Fibroblast of lung (primary cell): ENCODE measurements at regions not wholly inside any gene's neighbourhood (a gene's known extent, or its start where the extent isn't known, plus 50 kb on each side); places are given as distances from the start of the nearest gene placed in this dataset.

Experiments
- DNase-seq, 2 donors: peaks; one replicate each; pipeline versions ENCODE4 v3.0.0 to v3.0.0-alpha.2; 2010; ENCODE audit warnings: low read depth in 2 of 2
- H2AFZ ChIP-seq: 2 replicates; pipeline ENCODE4 v1.5.1; 2012; ENCODE audit warnings: low read length, control low read depth, inconsistent platforms
- H3K27ac ChIP-seq: 2 replicates; pipeline ENCODE4 v1.5.1; 2011; ENCODE audit warnings: low read length, control low read depth; ENCODE audit not compliant: insufficient read depth
- H3K27me3 ChIP-seq: 2 replicates; pipeline ENCODE4 v1.5.1; 2011; ENCODE audit warnings: mild to moderate bottlenecking, low read length; ENCODE audit not compliant: control insufficient read depth, insufficient read depth
- H3K36me3 ChIP-seq: 2 replicates; pipeline ENCODE4 v1.5.1; 2011; ENCODE audit warnings: low read length; ENCODE audit not compliant: control insufficient read depth, insufficient read depth
- H3K4me1 ChIP-seq: 2 replicates; pipeline ENCODE4 v1.5.1; 2011; ENCODE audit warnings: low read length; ENCODE audit not compliant: control insufficient read depth, insufficient read depth; ENCODE audit errors: extremely low read depth
- H3K4me2 ChIP-seq: 2 replicates; pipeline ENCODE4 v1.5.1; 2011; ENCODE audit warnings: low read length, control low read depth; ENCODE audit not compliant: insufficient read depth; ENCODE audit errors: extremely low read depth
- H3K4me3 ChIP-seq, 4 experiments: fragments of 200-600 bp in 1 of 4; sonication (generic) in 1 of 4; replicated peaks in 1 of 4; 2 replicates each; pipeline ENCODE4 v1.5.1; 2011 to 2016; ENCODE audit warnings: low read length in 4 of 4, low read depth in 3 of 4, mild to moderate bottlenecking in 3 of 4, control low read depth in 2 of 4, inconsistent platforms in 1 of 4, mixed read lengths in 1 of 4; ENCODE audit not compliant: insufficient read depth in 1 of 4; ENCODE audit errors: control extremely low read depth in 1 of 4
- H3K79me2 ChIP-seq: 2 replicates; pipeline ENCODE4 v1.5.1; 2012; ENCODE audit warnings: mild to moderate bottlenecking, low read length, inconsistent platforms; ENCODE audit not compliant: control insufficient read depth, insufficient read depth
- H3K9ac ChIP-seq: 2 replicates; pipeline ENCODE4 v1.5.1; 2011; ENCODE audit warnings: mild to moderate bottlenecking, low read length, control low read depth; ENCODE audit not compliant: insufficient read depth
- H3K9me3 ChIP-seq: 2 replicates; pipeline ENCODE4 v1.5.1; 2012; ENCODE audit warnings: low read depth, low read length; ENCODE audit not compliant: control insufficient read depth, insufficient read depth
- H4K20me1 ChIP-seq: 2 replicates; pipeline ENCODE4 v1.5.1; 2011; ENCODE audit warnings: low read length; ENCODE audit not compliant: control insufficient read depth, insufficient read depth; ENCODE audit errors: extremely low read depth
- CTCF ChIP-seq, 2 donors: IDR thresholded peaks in 1 of 2; conservative IDR thresholded peaks in 1 of 2; 1 replicate in 1 of 2; 2 replicates in 1 of 2; pipeline ENCODE4 v1.5.1; 2011 to 2012; ENCODE audit warnings: low read length in 2 of 2, control low read depth in 1 of 2, inconsistent platforms in 1 of 2, low read depth in 1 of 2, mild to moderate bottlenecking in 1 of 2
- EZH2 ChIP-seq: IDR thresholded peaks from 2 replicates; pipeline ENCODE4 v1.5.1; 2012; ENCODE audit warnings: low read length, control low read depth, mild to moderate bottlenecking; ENCODE audit errors: missing control alignments

DNA sequence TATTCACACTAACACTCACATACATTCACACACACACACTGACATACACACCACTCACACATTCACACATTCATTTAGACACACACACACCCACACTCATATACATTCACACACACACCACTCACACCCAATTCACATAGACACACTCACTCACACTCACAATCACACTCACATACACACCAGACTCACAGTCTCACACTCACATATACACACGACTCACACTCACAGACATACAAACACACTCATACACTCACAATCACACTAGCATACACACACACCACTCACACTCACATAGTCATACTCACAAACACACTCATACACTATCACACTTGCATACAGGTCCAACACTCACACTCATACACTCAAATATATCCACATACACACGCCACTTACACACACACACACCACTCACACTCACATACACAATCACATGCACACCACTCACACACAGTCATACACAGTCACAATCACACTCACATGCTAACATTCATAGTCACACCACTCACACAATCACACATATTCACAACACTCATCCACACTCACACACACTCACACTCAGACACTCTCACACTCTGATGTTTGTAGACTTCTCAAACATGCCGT lies 312.6 kb downstream of the SFMBT2 start:
- H3K4me1 ChIP-seq = no peaks in the 10 kb centered on the region
- TF ChIP-seq CTCF (conservative IDR thresholded peaks at IDR 0.05 in 1 of 2, IDR thresholded peaks at IDR 0.05 in 1 of 2; ENCODE audit: low read depth in 1 of 2, low read length in 2 of 2) (no peak), EZH2 (no peak)
- no peak for DNase-seq
- no peaks in the 10 kb centered on the region for H3K36me3 ChIP-seq
- H3K9me3 ChIP-seq = no peaks in the 10 kb centered on the region
- H3K27me3 ChIP-seq = no peaks in the 10 kb centered on the region
- H3K27ac ChIP-seq = no peak overlapping the region
- no peak overlapping the region for H3K9ac ChIP-seq
- H3K79me2 ChIP-seq = no peaks in the 10 kb centered on the region
- no peaks in the 10 kb centered on the region for H4K20me1 ChIP-seq
- no peak overlapping the region for H3K4me2 ChIP-seq
- no peak overlapping the region for H3K4me3 ChIP-seq
- H2AFZ ChIP-seq = no peak overlapping the region

GRCh38 chr10:7094781-7095180 lies 316.1 kb downstream of the SFMBT2 start:
- Histone ChIP-seq H3K9ac (no peak overlapping the region), H3K4me2 (no peak overlapping the region), H3K27ac (no peak overlapping the region), H3K9me3 (no peaks in the 10 kb centered on the region), H3K27me3 (no peaks in the 10 kb centered on the region), H4K20me1 (no peaks in the 10 kb centered on the region), H3K4me1 (no peaks in the 10 kb centered on the region), H3K79me2 (no peaks in the 10 kb centered on the region), H2AFZ (no peak overlapping the region), H3K4me3 (no peak overlapping the region), H3K36me3 (no peaks in the 10 kb centered on the region)
- no peak for DNase-seq
- TF ChIP-seq EZH2 (no peak), CTCF (conservative IDR thresholded peaks at IDR 0.05 in 1 of 2, IDR thresholded peaks at IDR 0.05 in 1 of 2; ENCODE audit: low read depth in 1 of 2, low read length in 2 of 2) (no peak)

- TF ChIP-seq EZH2 (no peak), CTCF (conservative IDR thresholded peaks at IDR 0.05 in 1 of 2, IDR thresholded peaks at IDR 0.05 in 1 of 2; ENCODE audit: low read depth in 1 of 2, low read length in 2 of 2) (no peak)
- no peaks in the 10 kb centered on the region for H3K9me3 ChIP-seq
- H3K9ac ChIP-seq = no peak overlapping the region
- H3K4me2 ChIP-seq = no peak overlapping the region
- H3K79me2 ChIP-seq = no peaks in the 10 kb centered on the region
- H3K27me3 ChIP-seq = no peaks in the 10 kb centered on the region
- H3K4me1 ChIP-seq = no peaks in the 10 kb centered on the region
- no peak overlapping the region for H2AFZ ChIP-seq
- no peak overlapping the region for H3K27ac ChIP-seq
- DNase-seq = no peak
- H3K36me3 ChIP-seq = no peaks in the 10 kb centered on the region
- no peak overlapping the region for H3K4me3 ChIP-seq
- H4K20me1 ChIP-seq = no peaks in the 10 kb centered on the region
Measured at GRCh38 chr10:7093368-7093767, 317.5 kb downstream of the SFMBT2 start.
